Left forelimb (tissue), 1 donor: ENCODE measurements at regions not wholly inside any gene's neighbourhood (a gene's known extent, or its start where the extent isn't known, plus 50 kb on each side); places are given as distances from the start of the nearest gene placed in this dataset.

Source experiments
- DNase-seq: peaks from one replicate; pipeline ENCODE4 v3.0.0-alpha.2; 2018; ENCODE audit warnings: low spot score

DNA sequence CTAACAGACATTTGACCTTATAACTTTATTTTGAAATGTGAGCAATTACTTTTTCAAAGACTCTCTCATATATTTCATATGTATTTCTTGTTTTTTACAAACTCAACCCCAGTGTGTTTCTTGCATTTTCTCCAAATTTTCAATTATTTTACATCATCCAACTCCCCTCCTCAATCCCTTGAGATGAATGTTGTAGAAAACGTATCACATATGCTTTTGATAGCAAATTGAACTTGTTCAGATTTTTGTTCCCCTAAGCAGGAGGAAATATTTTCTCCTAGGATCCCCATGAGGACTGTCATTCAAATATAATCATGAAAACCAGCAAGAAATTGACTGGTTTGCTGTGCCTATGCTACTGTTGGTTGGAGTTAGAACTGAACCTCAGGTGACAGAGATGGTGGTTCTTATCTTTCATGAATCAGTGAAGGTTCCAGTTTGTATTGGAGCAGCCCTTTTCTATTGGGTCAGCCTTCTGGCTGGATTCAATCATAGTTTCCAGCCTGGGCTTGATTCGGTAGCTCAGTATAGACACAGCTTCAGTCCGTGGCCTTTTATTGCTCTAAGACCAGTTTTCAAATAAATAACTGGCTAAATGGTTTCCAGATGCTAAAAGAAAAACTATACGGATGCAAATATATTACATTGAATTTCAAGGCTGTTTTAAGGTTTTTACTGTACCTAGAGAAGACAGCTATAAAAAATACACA, 591.0 kb downstream of the EPHA4 start:
- no peak for DNase-seq

DNA sequence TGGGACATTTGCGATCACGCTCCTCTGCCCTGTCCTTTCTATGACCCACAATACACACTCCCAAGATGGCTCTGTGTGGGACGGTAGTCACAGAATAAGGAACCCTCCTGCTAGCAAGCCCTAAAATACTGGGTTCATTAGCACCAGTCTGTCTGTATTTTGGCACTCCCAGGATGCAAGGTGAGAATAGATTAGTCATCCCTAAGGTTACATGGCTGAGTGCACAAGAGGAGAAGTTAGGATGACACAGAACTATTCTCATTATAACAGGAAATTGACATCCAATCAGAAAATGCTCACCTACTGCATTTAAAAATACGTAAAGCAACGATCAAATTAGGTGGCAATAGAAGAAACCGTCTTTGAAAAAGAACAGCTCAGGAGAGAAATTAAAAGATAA, 590.2 kb downstream of the EPHA4 start:
- DNase-seq: no peak

DNA sequence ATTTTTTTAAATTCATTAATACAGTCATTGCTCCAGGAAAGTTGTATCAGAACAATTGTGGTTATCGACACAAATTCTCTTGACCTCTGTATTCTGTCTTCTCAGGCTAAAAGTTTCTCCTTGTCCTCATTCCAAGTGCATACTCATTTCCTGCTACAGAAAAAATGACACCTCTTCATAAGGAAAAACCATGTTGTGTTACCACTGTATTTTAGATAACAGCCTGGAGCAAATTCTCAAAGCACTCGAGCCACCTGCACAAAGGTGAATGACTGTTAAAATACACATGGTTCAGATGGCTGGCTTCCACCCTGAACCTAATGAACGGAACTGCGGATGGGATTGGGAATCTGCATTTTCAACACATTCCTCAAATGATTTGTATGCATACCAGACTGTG, 586.5 kb downstream of the EPHA4 start:
- DNase-seq: no peak

DNA sequence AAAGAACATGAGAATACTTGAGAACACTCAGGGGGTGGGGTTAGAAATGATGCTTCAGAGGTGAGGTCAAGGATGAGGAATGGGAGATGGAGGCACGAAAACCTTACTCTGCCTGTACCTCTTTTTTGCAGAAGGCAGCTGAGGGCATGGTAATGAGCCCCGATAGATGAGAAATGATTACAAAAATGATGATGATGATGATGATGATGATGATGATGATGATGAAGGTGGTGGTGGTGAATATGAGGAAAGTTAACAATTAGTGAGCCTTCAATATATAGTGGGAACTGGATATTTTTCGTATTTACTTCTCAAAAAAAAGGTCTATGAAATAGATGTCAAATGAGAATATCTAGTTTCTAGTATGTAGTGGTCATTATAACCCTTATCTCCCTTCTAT, 584.3 kb downstream of the EPHA4 start:
- no peak for DNase-seq

DNA sequence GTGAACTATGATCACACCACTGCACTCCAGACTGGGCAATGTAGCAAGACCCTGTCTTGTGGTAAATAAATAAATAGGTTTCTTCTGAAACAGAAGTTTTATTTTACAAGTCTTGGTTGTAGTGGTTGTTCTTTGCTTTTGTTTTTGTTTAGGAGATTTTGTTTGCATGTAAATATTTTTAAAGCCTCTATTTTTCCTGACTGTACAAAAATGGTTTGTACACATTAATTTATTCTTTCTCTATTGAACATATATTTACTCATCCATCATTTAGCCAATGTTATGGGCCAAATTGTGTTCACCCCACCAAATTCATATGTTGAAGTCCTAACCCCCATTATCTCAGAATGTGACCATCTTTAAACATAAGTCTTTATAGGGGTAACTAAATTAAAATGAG, 580.1 kb downstream of the EPHA4 start:
- DNase-seq: no peak

GRCh38 chr2:220994846-220995245, 577.3 kb downstream of the EPHA4 start:
- no peak for DNase-seq

- DNase-seq: no peak
These were observed 576.5 kb downstream of the EPHA4 start for GRCh38 chr2:220995581-220995980.

GRCh38 chr2:220998156-220998555, 573.9 kb downstream of the EPHA4 start:
- DNase-seq: no peak

- DNase-seq: no peak
These were observed 572.7 kb downstream of the EPHA4 start for GRCh38 chr2:220999356-220999755.

DNA sequence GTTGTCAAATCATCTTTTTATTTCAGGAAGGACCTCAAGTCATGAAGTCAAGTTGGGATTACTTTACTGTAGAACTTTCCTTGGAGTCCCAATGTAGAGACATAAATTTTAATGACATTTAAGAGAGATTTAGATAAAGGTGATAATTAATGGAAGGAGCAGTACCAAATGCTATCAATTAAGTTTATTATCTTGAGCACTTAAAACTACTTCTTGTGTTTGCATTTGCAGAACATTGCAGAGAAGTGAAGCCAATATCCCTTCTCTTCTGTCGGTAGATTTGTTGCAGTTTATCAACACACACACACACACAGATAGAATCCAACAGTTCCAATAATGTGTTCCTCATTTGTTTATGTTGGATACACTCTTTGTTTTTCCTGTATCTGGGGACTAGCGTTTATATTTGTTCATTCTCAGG, 570.7 kb downstream of the EPHA4 start:
- no peak for DNase-seq

DNA sequence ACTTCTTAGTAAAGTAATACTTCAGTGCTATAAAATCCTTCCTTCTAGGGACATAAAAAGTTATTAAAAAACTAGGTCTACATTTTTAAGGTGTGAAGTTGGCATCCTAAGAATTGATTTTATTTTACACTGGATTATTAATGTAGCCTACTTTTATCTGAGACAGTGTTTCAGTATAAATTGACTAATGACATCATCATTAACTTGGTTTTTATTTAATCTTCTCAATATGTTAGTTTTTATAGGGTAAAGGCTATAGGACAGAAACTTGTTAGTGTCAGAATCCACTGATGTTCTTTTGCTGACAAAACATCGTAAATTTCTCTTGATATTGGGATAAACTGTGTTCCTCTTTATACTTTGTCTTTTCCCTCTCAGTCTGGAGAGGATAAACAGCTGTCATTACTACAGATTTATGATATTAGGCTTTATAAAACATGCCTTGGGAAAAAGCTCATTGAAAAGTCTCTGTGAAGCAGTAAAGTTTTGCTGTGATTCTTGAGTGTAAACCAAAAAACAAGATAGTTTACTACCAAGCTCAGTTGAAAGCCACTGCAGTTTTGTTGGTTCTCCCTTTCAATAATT, 569.9 kb downstream of the EPHA4 start:
- no peak for DNase-seq

DNA sequence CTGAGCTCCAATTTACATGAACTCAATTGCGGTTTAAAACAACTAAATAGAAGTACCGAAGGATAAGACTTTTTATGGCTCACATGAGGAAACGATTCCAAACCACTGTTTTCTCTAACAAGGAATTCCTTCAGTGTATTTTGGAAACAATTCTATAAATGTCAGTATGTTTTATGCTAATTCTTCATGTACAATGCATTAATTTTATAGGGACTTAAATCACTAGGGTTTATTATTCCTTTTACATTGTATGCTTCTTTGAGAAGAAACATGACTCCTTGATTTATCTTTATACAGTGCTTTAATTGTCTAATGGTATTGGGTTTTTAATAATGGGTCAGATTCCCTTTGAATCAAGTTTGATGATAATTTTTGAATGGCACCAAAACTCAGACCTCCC, 566.8 kb downstream of the EPHA4 start:
- DNase-seq: no peak

- DNase-seq: no peak
These were observed 566.0 kb downstream of the EPHA4 start for GRCh38 chr2:221006084-221006483.

DNA sequence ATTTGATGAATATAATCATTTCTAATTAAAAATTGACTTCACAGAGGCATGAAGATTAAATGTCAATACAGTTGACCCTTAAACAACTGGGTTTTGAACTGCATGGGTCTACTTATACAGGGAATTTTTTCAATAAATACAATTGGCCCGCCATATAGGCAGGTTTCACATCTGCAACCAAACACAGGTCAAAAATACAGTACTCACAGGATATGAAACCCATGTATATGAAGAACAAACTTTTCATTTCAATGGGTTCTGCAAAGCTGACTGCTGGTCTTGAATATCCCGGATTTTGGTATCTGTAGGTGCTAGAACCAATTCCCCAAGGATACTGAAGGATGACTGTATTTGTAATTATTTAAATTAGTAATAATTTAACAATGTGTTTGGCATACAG, 555.6 kb downstream of the EPHA4 start:
- no peak for DNase-seq

GRCh38 chr2:221018262-221018661, 553.8 kb downstream of the EPHA4 start:
- DNase-seq: no peak

GRCh38 chr2:221019668-221020067, 552.4 kb downstream of the EPHA4 start:
- DNase-seq: no peak

- no peak for DNase-seq
These were observed 549.5 kb downstream of the EPHA4 start for GRCh38 chr2:221022554-221022953.

GRCh38 chr2:221025398-221025797, 546.7 kb downstream of the EPHA4 start:
- DNase-seq: no peak

DNA sequence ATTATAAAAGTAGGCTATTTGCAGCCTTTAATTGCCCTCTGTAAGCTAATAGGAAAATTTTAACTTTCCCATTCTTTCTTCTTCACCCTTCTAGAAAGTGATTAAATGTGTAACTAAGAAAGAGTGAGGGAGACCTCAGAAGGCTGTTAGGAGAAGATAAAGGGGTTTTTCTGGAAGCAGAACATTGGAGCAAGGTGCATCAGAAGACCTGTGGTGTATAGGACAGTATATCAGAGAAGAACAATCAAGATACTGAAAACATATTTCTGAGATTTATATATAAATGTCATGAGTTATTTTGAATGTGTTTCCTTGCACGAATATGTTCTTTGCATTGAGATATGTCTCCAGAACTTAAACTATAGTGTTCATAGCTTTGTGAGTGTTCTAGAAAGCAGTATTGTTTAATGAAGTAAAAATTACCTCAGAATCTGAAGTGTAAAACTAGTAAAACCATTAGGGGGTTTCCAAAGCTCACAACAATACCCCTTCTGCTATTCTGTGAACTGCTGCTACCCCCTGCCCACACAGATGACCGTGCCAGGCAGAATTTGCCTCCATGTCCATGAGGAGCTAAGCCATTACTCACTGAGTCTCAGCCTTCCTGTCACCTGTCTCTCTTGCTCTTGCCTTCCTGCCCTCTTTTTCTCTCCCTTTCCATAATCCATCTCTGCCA, 537.9 kb downstream of the EPHA4 start:
- DNase-seq: no peak

GRCh38 chr2:221034973-221035372, 537.1 kb downstream of the EPHA4 start:
- DNase-seq: no peak

DNA sequence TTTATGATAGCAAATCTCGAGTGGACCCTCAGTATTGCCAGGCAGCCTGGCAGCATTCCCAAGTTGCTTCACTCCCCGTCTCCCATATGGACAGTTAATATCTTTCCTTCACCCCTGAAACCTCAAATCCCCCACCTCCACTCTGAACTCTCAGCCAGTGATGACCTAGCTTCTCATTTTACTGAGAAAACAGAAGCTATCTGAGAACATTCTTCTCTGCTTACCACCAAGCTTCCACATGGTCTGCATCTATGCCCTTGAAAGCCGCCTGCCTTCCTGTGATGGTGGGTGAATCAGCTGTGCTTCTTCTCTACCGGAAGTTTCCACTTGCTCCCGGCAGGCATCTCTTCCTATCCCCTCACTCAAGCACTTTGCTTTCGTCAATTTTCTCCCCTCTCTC, 529.2 kb downstream of the EPHA4 start:
- DNase-seq: no peak

- DNase-seq: no peak
These were observed 527.3 kb downstream of the EPHA4 start for GRCh38 chr2:221044781-221045180.

GRCh38 chr2:221050020-221050795, 521.9 kb downstream of the EPHA4 start:
- DNase-seq: no peak
